ENCODE measurements at regions not wholly inside any gene's neighbourhood (a gene's known extent, or its start where the extent isn't known, plus 50 kb on each side); places are given as distances from the start of the nearest gene placed in this dataset.

DNA sequence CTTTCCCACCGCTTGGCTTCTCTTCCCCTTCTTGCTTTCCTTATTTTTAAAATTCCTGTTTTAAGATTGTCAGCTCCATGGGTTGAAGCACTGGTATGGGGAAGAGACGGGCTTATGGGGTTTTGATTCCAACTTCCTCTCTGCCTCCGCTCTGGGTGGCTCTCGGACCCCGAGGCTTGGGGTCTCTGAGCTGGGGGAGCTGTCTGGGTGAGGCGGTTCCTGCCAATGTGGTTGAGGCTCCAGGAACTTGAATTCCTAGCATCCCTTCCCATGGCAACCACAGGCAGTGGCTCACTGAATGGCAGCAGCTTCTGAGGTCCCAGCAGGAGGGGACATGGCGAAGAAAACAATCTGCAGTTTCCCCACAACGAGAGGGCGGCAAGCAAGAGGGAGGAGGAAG, 83.1 kb upstream of the C1orf174 start:
- TF ChIP-seq SUZ12 (IDR thresholded peaks at IDR 0.05; ENCODE audit: extremely low read depth, insufficient read depth, insufficient read length) (no peak), YY1 (IDR thresholded peaks at IDR 0.05; ENCODE audit: insufficient read depth, insufficient read length) (no peak)

Measured in NT2/D1 (cell line).